Vagina (tissue), 2 donors: ENCODE measurements at regions not wholly inside any gene's neighbourhood (a gene's known extent, or its start where the extent isn't known, plus 50 kb on each side); places are given as distances from the start of the nearest gene placed in this dataset.

ENCODE experiments used
- DNase-seq, 2 donors: peaks; one replicate each; pipeline ENCODE4 v3.0.0-alpha.2; 2017; ENCODE audit errors: extremely low spot score in 2 of 2
- H3K27ac ChIP-seq: fragments of 200-600 bp; sonication (generic); one replicate; pipeline ENCODE4 v1.5.1; 2019
- H3K27me3 ChIP-seq: fragments of 200-600 bp; sonication (generic); one replicate; pipeline ENCODE4 v1.5.1; 2019
- H3K36me3 ChIP-seq, 2 donors: fragments of 200-600 bp; sonication (generic); one replicate each; pipeline ENCODE4 v1.5.1; 2017 to 2019
- H3K4me1 ChIP-seq: fragments of 200-600 bp; sonication (generic); one replicate; pipeline ENCODE4 v1.5.1; 2019
- H3K4me3 ChIP-seq, 2 donors: fragments of 200-600 bp; sonication (generic); 1 replicate in 1 of 2; 2 replicates in 1 of 2; pipeline ENCODE4 v1.5.1; 2016 to 2019
- H3K9me3 ChIP-seq: fragments of 200-600 bp; sonication (generic); one replicate; pipeline ENCODE4 v1.5.1; 2019
- CTCF ChIP-seq, 3 experiments: fragments of 450-650 bp in 2 of 3; fragments of 200-600 bp in 1 of 3; sonication (generic) in 1 of 3; IDR thresholded peaks; one replicate each; pipeline ENCODE4 v1.5.1; 2017 to 2019; ENCODE audit warnings: antibody characterized with exemption in 3 of 3, mild to moderate bottlenecking in 2 of 3, moderate library complexity in 2 of 3
- POLR2A ChIP-seq, 2 donors: fragments of 450-650 bp; IDR thresholded peaks; one replicate each; pipeline ENCODE4 v1.6.1; 2017; ENCODE audit warnings: antibody characterized with exemption in 2 of 2, mild to moderate bottlenecking in 2 of 2, moderate library complexity in 2 of 2
- POLR2AphosphoS5 ChIP-seq, 2 donors: sonication (generic); formaldehyde crosslinking; IDR thresholded peaks; one replicate each; pipeline ENCODE4 v1.9.0; 2017; ENCODE audit warnings: antibody characterized with exemption in 2 of 2, mild to moderate bottlenecking in 2 of 2, low read depth in 1 of 2; ENCODE audit not compliant: insufficient read depth in 1 of 2
- intact Hi-C: fragments of 100-400 bp; cut with DNase I; formaldehyde crosslinking; loops from one replicate; pipeline ENCODE4 v1.15.1; 2023

- TF ChIP-seq POLR2A (IDR thresholded peaks at IDR 0.05) (no peak), CTCF (IDR thresholded peaks at IDR 0.05) (no peak), POLR2AphosphoS5 (IDR thresholded peaks at IDR 0.05; ENCODE audit: insufficient read depth in 1 of 2, low read depth in 1 of 2) (no peak)
- Histone ChIP-seq H3K27ac (no peak overlapping the region), H3K27me3 (no peaks in the 10 kb centered on the region), H3K4me1 (peaks cover 6% of the 10 kb centered on the region), H3K36me3 (no peaks in the 10 kb centered on the region), H3K4me3 (no peak overlapping the region), H3K9me3 (no peaks in the 10 kb centered on the region)
- intact Hi-C loops = no loop called here
- DNase-seq = no peak
Observed at GRCh38 chr13:44263751-44264620, 109.6 kb upstream of the SERP2 start.

GRCh38 chr13:44266305-44266704, 107.3 kb upstream of the SERP2 start:
- intact Hi-C loops = no loop called here
- TF ChIP-seq POLR2A (IDR thresholded peaks at IDR 0.05) (no peak), POLR2AphosphoS5 (IDR thresholded peaks at IDR 0.05; ENCODE audit: insufficient read depth in 1 of 2, low read depth in 1 of 2) (no peak), CTCF (IDR thresholded peaks at IDR 0.05) (no peak)
- Histone ChIP-seq H3K27ac (no peak overlapping the region), H3K4me3 (no peak overlapping the region), H3K4me1 (peaks cover 13% of the 10 kb centered on the region), H3K27me3 (no peaks in the 10 kb centered on the region), H3K36me3 (no peaks in the 10 kb centered on the region), H3K9me3 (no peaks in the 10 kb centered on the region)
- DNase-seq = no peak

- no peak for DNase-seq
- intact Hi-C loops = no loop called here
- no peak overlapping the region for H3K4me3 ChIP-seq
- no peaks in the 10 kb centered on the region for H3K9me3 ChIP-seq
- peaks cover 15% of the 10 kb centered on the region for H3K4me1 ChIP-seq
- H3K27me3 ChIP-seq = no peaks in the 10 kb centered on the region
- no peak for TF ChIP-seq POLR2AphosphoS5 (IDR thresholded peaks at IDR 0.05; ENCODE audit: insufficient read depth in 1 of 2, low read depth in 1 of 2)
- no peak for TF ChIP-seq POLR2A (IDR thresholded peaks at IDR 0.05)
- TF ChIP-seq CTCF (IDR thresholded peaks at IDR 0.05) = no peak
- no peak overlapping the region for H3K27ac ChIP-seq
- H3K36me3 ChIP-seq = no peaks in the 10 kb centered on the region
Observed at GRCh38 chr13:44266772-44267171, 106.9 kb upstream of the SERP2 start.

- H3K27ac ChIP-seq = no peak overlapping the region
- peaks cover 15% of the 10 kb centered on the region for H3K4me1 ChIP-seq
- H3K27me3 ChIP-seq = no peaks in the 10 kb centered on the region
- no peak for DNase-seq
- no peak overlapping the region for H3K4me3 ChIP-seq
- no peaks in the 10 kb centered on the region for H3K9me3 ChIP-seq
- TF ChIP-seq CTCF (IDR thresholded peaks at IDR 0.05) (no peak), POLR2A (IDR thresholded peaks at IDR 0.05) (no peak), POLR2AphosphoS5 (IDR thresholded peaks at IDR 0.05; ENCODE audit: insufficient read depth in 1 of 2, low read depth in 1 of 2) (no peak)
- intact Hi-C loops = no loop called here
- H3K36me3 ChIP-seq = no peaks in the 10 kb centered on the region
Observed at GRCh38 chr13:44267203-44267602, 106.4 kb upstream of the SERP2 start.

GRCh38 chr13:44267980-44268379, 105.6 kb upstream of the SERP2 start:
- no peak overlapping the region for H3K4me3 ChIP-seq
- no peaks in the 10 kb centered on the region for H3K36me3 ChIP-seq
- H3K27me3 ChIP-seq = no peaks in the 10 kb centered on the region
- H3K4me1 ChIP-seq = peaks cover 15% of the 10 kb centered on the region
- DNase-seq = no peak
- H3K27ac ChIP-seq = no peak overlapping the region
- no peak for TF ChIP-seq POLR2AphosphoS5 (IDR thresholded peaks at IDR 0.05; ENCODE audit: insufficient read depth in 1 of 2, low read depth in 1 of 2)
- TF ChIP-seq CTCF (IDR thresholded peaks at IDR 0.05) = no peak
- TF ChIP-seq POLR2A (IDR thresholded peaks at IDR 0.05) = no peak
- intact Hi-C loops = no loop called here
- H3K9me3 ChIP-seq = no peaks in the 10 kb centered on the region
